ENCODE measurements at regions not wholly inside any gene's neighbourhood (a gene's known extent, or its start where the extent isn't known, plus 50 kb on each side); places are given as distances from the start of the nearest gene placed in this dataset.

DNA sequence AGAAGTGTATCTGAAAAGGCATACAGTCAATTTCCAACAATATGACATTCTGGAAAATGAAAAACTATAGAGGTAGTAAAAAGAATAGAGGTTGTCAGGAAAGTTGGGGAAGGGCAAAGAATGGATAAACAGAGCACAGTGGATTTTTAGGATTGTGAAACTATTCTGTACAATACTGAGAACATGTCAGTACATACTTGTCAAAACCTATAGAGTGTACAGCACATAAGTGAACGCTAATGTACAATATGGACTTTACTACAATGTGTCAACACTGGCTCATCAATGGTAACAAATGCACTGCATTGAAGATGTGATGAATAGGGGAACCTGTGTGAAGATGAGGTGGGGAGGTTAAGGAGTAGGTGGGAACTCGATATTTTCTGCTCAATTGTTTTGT lies 483.0 kb upstream of the PFKP start:
- H3K27ac ChIP-seq (ENCODE audit: insufficient read depth, low read length): no peak overlapping the region
- CTCF ChIA-PET: no interaction called here
- H3K23ac ChIP-seq (ENCODE audit: low read depth, low read length): no peak overlapping the region
- peaks cover 2% of the 10 kb centered on the region; the same call in 1 of the 2 replicates for H3K9me3 ChIP-seq (ENCODE audit: control insufficient read depth, insufficient read depth, low read length)
- ATAC-seq (ENCODE audit: low read depth): no peak
- no peak overlapping the region for H2AK9ac ChIP-seq (replicated peaks; ENCODE audit: low read depth, low read length, poor library complexity)
- H3K36me3 ChIP-seq (ENCODE audit: control insufficient read depth, insufficient read depth, low read length): no peaks in the 10 kb centered on the region
- H3K9ac ChIP-seq (ENCODE audit: low read depth, low read length): no peak overlapping the region
- no peaks in the 10 kb centered on the region for H3K27me3 ChIP-seq (ENCODE audit: control insufficient read depth, insufficient read depth, low read length)
- H2BK15ac ChIP-seq (ENCODE audit: low read depth, low read length): no peak overlapping the region
- H4K20me1 ChIP-seq (ENCODE audit: insufficient read depth, low read length): no peaks in the 10 kb centered on the region
- no peak overlapping the region for H3K14ac ChIP-seq (replicated peaks; ENCODE audit: low read depth, low read length)
- no peak for DNase-seq
- intact Hi-C loops (cut with micrococcal nuclease) (no loop called here), in situ Hi-C loops (cut with MboI; ENCODE audit: low sequenced_read_pairs) (no loop called here), dilution Hi-C loops (cut with HindIII; ENCODE audit: low sequenced_read_pairs, unreplicated experiment) (no loop called here)
- no peaks in the 10 kb centered on the region for H3K79me1 ChIP-seq (ENCODE audit: low read depth in 1 of 2, low read length in 2 of 2)
- H3K4me2 ChIP-seq (ENCODE audit: low read depth, low read length): no peak overlapping the region
- H2BK20ac ChIP-seq (ENCODE audit: low read depth, low read length): no peak overlapping the region
- H2AK5ac ChIP-seq (ENCODE audit: low read depth, low read length): no peak overlapping the region
- H4K5ac ChIP-seq (ENCODE audit: low read depth, low read length): no peak overlapping the region
- H3K4me1 ChIP-seq (ENCODE audit: control insufficient read depth, insufficient read depth, low read length): no peaks in the 10 kb centered on the region
- WGBS, 2 experiments (ENCODE audit: extremely low coverage in 2 of 2, insufficient read length in 1 of 2): no CpG with 5 or more reads among the region's 2 CpGs
- POLR2A ChIA-PET (ENCODE audit: unreplicated experiment): no interaction called here
- no peak overlapping the region for H2BK120ac ChIP-seq (ENCODE audit: low read depth, low read length)
- BruUV-seq (replicated peaks): no TSS peak
- no peak overlapping the region for H3K4ac ChIP-seq (ENCODE audit: low read depth, low read length)
- H2BK5ac ChIP-seq (ENCODE audit: low read depth, low read length, poor library complexity, severe bottlenecking): no peak overlapping the region
- no peak overlapping the region for H2AFZ ChIP-seq (replicated peaks; ENCODE audit: low read length, poor library complexity)
- H3K9me1 ChIP-seq (ENCODE audit: insufficient read depth, low read length): no peaks in the 10 kb centered on the region
- no peak overlapping the region for H4K91ac ChIP-seq (ENCODE audit: insufficient read depth, low read depth, low read length)
- H4K8ac ChIP-seq (ENCODE audit: low read depth in 2 of 2, low read length in 2 of 2): no peak overlapping the region
- no peak overlapping the region for H3K18ac ChIP-seq (ENCODE audit: low read depth, low read length)
- TF ChIP-seq CHD1 (IDR thresholded peaks at IDR 0.05; ENCODE audit: low read depth, low read length): no peak
- TF ChIP-seq RCOR1 (IDR thresholded peaks at IDR 0.05; ENCODE audit: insufficient replicate concordance, low read length): no peak
- no peak for TF ChIP-seq SMC3 (IDR thresholded peaks at IDR 0.05; ENCODE audit: low read depth, low read length)
- TF ChIP-seq RAD21 (IDR thresholded peaks at IDR 0.05; ENCODE audit: low read length): no peak
- no peak for TF ChIP-seq CEBPB (IDR thresholded peaks at IDR 0.05; ENCODE audit: low read depth, low read length)
- no peak for TF ChIP-seq RFX5 (IDR thresholded peaks at IDR 0.05; ENCODE audit: low read depth, low read length)
- TF ChIP-seq, protein P1, sequence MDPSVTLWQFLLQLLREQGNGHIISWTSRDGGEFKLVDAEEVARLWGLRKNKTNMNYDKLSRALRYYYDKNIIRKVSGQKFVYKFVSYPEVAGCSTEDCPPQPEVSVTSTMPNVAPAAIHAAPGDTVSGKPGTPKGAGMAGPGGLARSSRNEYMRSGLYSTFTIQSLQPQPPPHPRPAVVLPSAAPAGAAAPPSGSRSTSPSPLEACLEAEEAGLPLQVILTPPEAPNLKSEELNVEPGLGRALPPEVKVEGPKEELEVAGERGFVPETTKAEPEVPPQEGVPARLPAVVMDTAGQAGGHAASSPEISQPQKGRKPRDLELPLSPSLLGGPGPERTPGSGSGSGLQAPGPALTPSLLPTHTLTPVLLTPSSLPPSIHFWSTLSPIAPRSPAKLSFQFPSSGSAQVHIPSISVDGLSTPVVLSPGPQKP (IDR thresholded peaks at IDR 0.05; ENCODE audit: borderline replicate concordance, low read depth, low read length): no peak
- TF ChIP-seq, protein P2, sequence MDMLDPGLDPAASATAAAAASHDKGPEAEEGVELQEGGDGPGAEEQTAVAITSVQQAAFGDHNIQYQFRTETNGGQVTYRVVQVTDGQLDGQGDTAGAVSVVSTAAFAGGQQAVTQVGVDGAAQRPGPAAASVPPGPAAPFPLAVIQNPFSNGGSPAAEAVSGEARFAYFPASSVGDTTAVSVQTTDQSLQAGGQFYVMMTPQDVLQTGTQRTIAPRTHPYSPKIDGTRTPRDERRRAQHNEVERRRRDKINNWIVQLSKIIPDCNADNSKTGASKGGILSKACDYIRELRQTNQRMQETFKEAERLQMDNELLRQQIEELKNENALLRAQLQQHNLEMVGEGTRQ (IDR thresholded peaks at IDR 0.05; ENCODE audit: low read depth, low read length): no peak
- TF ChIP-seq, protein P3, sequence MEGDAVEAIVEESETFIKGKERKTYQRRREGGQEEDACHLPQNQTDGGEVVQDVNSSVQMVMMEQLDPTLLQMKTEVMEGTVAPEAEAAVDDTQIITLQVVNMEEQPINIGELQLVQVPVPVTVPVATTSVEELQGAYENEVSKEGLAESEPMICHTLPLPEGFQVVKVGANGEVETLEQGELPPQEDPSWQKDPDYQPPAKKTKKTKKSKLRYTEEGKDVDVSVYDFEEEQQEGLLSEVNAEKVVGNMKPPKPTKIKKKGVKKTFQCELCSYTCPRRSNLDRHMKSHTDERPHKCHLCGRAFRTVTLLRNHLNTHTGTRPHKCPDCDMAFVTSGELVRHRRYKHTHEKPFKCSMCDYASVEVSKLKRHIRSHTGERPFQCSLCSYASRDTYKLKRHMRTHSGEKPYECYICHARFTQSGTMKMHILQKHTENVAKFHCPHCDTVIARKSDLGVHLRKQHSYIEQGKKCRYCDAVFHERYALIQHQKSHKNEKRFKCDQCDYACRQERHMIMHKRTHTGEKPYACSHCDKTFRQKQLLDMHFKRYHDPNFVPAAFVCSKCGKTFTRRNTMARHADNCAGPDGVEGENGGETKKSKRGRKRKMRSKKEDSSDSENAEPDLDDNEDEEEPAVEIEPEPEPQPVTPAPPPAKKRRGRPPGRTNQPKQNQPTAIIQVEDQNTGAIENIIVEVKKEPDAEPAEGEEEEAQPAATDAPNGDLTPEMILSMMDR (conservative IDR thresholded peaks at IDR 0.05; ENCODE audit: low read depth, low read length): no peak
- H3K56ac ChIP-seq (ENCODE audit: extremely low read depth, insufficient read depth, low read length): no peak overlapping the region
- H3K4me3 ChIP-seq (ENCODE audit: insufficient read depth, low read depth, low read length): no peak overlapping the region
